ENCODE measurements at regions not wholly inside any gene's neighbourhood (a gene's known extent, or its start where the extent isn't known, plus 50 kb on each side); places are given as distances from the start of the nearest gene placed in this dataset.

DNA sequence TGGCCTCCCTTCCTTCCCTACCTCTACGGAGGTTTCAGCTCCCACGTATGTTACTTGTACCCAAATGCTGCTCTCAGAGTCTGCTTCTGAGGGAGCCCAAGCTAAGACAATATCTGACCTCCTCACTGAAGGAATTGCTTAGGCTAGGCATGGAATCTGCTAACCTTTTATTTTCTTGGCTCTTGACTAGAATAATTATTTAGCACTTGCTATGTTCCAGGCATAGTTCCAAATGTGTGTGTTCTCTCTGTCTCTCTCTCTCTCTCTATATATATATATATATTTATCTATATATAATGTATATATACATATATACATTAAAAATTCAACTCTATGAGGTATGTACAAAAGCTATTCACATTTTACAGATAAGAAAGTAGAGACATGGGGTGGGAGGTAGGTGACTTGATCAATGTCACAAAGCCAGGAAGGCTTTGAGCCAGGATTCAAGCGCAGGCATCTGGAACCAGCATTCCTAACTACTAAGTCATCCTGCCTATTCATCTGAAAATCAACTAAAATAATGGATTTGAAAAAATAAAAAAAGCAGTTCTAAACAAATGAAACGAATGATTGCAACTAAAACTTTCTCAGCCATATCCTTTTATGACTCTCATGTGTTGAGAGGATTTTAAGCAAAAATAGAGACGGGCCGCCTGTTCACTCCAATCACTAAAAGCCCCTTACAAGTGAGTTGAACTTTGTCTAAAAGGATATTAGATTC lies 189.7 kb upstream of the JAG1 start:
- CTCF ChIA-PET = no interaction called here

DNA sequence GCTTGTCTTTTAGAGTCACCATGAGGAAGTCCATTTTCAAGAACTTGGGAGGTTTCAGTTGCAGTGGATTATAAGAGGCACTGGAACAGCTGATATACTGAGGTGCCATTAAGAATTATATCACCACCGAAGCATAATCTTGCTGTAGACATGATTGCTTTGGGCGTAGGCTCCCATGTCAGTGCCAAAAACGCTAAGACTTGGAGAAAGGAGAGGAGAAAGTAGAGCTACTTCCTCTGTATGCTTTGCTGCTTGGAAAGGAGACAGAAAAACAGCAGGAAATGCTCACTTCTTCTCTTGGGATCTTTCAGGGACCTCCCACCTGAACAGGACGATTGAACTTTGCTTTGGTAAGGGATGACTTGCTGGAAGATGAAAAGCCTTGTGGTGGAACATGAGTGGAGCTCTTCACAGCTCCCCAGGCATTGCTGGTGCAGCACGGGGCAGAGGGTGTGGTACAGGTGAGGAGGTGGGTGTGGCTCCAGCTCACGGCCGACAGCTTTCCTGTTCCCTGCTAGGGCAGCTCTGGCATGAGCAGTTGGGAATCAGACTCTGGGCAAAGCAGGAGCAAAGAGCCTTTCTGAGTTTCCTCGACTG lies 190.4 kb upstream of the JAG1 start:
- POLR2A ChIA-PET = no interaction called here

More for the DNA sequence above, 189.7 kb upstream of the JAG1 start:
- Mint-ChIP-seq H3K4me1 (no peaks in the 10 kb centered on the region), H3K9me3 (no peaks in the 10 kb centered on the region), H3K27me3 (no peaks in the 10 kb centered on the region), H3K4me3 (no peak overlapping the region), H3K27ac (no peak overlapping the region), H3K36me3 (ENCODE audit: low read depth) (no peaks in the 10 kb centered on the region)
- POLR2A ChIA-PET = no interaction called here
- intact Hi-C loops (cut with micrococcal nuclease) = no loop called here
- ATAC-seq (ENCODE audit: low read depth) (no peak), DNase-seq (no peak)
- TF ChIP-seq, protein P1, sequence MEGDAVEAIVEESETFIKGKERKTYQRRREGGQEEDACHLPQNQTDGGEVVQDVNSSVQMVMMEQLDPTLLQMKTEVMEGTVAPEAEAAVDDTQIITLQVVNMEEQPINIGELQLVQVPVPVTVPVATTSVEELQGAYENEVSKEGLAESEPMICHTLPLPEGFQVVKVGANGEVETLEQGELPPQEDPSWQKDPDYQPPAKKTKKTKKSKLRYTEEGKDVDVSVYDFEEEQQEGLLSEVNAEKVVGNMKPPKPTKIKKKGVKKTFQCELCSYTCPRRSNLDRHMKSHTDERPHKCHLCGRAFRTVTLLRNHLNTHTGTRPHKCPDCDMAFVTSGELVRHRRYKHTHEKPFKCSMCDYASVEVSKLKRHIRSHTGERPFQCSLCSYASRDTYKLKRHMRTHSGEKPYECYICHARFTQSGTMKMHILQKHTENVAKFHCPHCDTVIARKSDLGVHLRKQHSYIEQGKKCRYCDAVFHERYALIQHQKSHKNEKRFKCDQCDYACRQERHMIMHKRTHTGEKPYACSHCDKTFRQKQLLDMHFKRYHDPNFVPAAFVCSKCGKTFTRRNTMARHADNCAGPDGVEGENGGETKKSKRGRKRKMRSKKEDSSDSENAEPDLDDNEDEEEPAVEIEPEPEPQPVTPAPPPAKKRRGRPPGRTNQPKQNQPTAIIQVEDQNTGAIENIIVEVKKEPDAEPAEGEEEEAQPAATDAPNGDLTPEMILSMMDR (IDR thresholded peaks at IDR 0.05) = no peak

DNA sequence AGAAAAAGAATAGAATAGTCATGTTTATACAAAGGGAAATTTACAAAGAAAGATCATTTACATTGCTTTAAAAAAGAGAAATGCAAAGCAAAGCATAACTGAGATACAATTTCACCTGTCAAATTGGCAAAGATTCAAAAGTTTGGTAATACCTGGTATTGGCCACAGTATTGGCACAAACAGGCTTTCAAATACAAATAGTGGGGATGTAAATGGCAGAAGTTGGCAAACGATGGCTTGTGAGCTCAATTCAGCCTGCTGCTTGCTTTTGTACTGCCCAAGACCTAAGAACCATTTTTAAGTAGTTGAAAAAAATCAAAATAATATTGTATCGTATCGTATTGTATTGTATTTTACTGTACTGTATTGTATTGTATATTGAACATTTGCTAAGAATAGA lies 194.5 kb upstream of the JAG1 start:
- Mint-ChIP-seq H3K9me3 (no peaks in the 10 kb centered on the region), H3K36me3 (ENCODE audit: low read depth) (no peaks in the 10 kb centered on the region), H3K4me1 (no peaks in the 10 kb centered on the region), H3K4me3 (no peak overlapping the region), H3K27ac (no peak overlapping the region), H3K27me3 (no peaks in the 10 kb centered on the region)
- DNase-seq = no peak
- TF ChIP-seq, protein P1 (IDR thresholded peaks at IDR 0.05) = no peak
- ChIA-PET CTCF (no interaction called here), POLR2A (no interaction called here)
- intact Hi-C loops (cut with micrococcal nuclease) = no loop called here
- no peak for ATAC-seq (ENCODE audit: low read depth)

More for the DNA sequence above, 190.4 kb upstream of the JAG1 start:
- intact Hi-C loops (cut with micrococcal nuclease) = no loop called here
- CTCF ChIA-PET = no interaction called here
- Mint-ChIP-seq H3K4me1 (no peaks in the 10 kb centered on the region), H3K9me3 (no peaks in the 10 kb centered on the region), H3K4me3 (no peak overlapping the region), H3K27me3 (no peaks in the 10 kb centered on the region), H3K36me3 (ENCODE audit: low read depth) (no peaks in the 10 kb centered on the region), H3K27ac (no peak overlapping the region)
- TF ChIP-seq, protein P1 (IDR thresholded peaks at IDR 0.05) = no peak
- ATAC-seq (ENCODE audit: low read depth) (no peak), DNase-seq (no peak)

DNA sequence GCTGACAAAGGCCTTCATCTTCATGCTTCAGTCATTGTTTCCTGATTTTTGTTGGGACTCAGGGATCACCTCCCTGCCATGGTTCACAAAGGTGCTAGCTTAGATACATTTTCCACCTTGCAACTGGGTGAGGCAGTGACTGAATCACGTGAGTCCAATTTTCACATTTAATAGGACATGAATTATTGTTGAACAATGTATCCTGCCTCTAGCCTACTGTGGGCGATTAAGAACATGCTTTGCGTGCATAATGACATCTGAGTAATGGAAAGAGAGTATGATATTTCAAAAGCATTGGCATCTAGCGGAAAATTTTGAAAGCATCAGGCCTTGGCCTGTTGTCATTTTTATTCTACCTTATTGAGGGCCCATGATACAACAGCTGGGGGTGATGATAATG lies 199.2 kb upstream of the JAG1 start:
- Mint-ChIP-seq H3K4me3 (no peak overlapping the region), H3K27me3 (no peaks in the 10 kb centered on the region), H3K27ac (no peak overlapping the region), H3K36me3 (ENCODE audit: low read depth) (no peaks in the 10 kb centered on the region), H3K9me3 (peaks cover 7% of the 10 kb centered on the region), H3K4me1 (no peaks in the 10 kb centered on the region)
- intact Hi-C loops (cut with micrococcal nuclease) = no loop called here
- ATAC-seq (ENCODE audit: low read depth) (no peak), DNase-seq (no peak)
- POLR2A ChIA-PET = no interaction called here
- CTCF ChIA-PET = no interaction called here
- TF ChIP-seq, protein P1 (IDR thresholded peaks at IDR 0.05) = no peak

DNA sequence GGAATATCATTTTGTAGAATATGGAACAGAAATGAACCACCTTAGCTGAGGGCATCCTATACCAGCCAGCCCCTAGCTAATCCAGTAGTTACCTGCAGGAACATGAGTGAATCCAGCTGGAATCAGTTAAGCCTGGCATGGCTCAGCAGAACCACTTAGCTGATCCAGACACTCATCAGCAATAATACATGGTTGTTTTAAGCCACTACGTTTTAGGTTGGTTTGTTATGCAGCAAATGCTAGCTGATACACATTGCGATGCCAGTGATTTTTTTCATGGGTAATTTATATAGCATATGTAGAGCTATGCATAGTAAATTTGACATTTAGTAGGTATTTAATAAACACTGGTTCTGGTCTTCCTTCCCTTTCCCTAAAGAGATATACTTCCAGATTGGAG lies 201.9 kb upstream of the JAG1 start:
- H3K4me3 Mint-ChIP-seq = no peak overlapping the region
- ATAC-seq (ENCODE audit: low read depth) (no peak), DNase-seq (no peak)
- no peaks in the 10 kb centered on the region for H3K4me1 Mint-ChIP-seq
- TF ChIP-seq, protein P1 (IDR thresholded peaks at IDR 0.05) = no peak
- POLR2A ChIA-PET = no interaction called here
- H3K36me3 Mint-ChIP-seq (ENCODE audit: low read depth) = no peaks in the 10 kb centered on the region
- H3K27ac Mint-ChIP-seq = no peak overlapping the region
- H3K27me3 Mint-ChIP-seq = no peaks in the 10 kb centered on the region
- intact Hi-C loops (cut with micrococcal nuclease) = no loop called here
- CTCF ChIA-PET = no interaction called here
- peaks cover 10% of the 10 kb centered on the region for H3K9me3 Mint-ChIP-seq

Measured in activated B cell treated with CpG ODN at 0.5 μM for 24 hours (primary cell).